B cell (primary cell): ENCODE measurements at regions not wholly inside any gene's neighbourhood (a gene's known extent, or its start where the extent isn't known, plus 50 kb on each side); places are given as distances from the start of the nearest gene placed in this dataset.

Experiments used
- ATAC-seq: fragments of 200-7000 bp; cut with Tn5 transposase; one replicate; pipeline ENCODE4 v1.10.0; 2021; ENCODE audit warnings: low read depth, mild to moderate bottlenecking, moderate number of reproducible peaks, moderate library complexity
- CTCF ChIA-PET: fragments of 350-600 bp; sonication (Branson Sonifier 250); formaldehyde crosslinking; loops from one replicate; lab custom pipeline; 2021; ENCODE audit warnings: antibody characterized with exemption, inconsistent platforms; lab: Charles Lee
- POLR2A ChIA-PET: fragments of 350-600 bp; sonication (Branson Sonifier 250); formaldehyde crosslinking; loops from one replicate; lab custom pipeline; 2021; ENCODE audit warnings: antibody characterized with exemption; lab: Charles Lee
- DNase-seq: peaks from one replicate; pipeline ENCODE4 v3.0.0; 2013
- H2AFZ ChIP-seq: 2 replicates; pipeline ENCODE4 v1.6.1; 2012; ENCODE audit warnings: mild to moderate bottlenecking, low read depth, low read length; ENCODE audit not compliant: insufficient read depth, poor library complexity, severe bottlenecking
- H3K27ac ChIP-seq, 2 donors: 1 replicate in 1 of 2; 2 replicates in 1 of 2; pipeline ENCODE4 v1.5.1; 2012 to 2013; ENCODE audit warnings: low read length in 2 of 2, mild to moderate bottlenecking in 2 of 2, moderate library complexity in 1 of 2
- H3K27me3 ChIP-seq, 4 experiments: fragments of 200-600 bp in 1 of 4; sonication (generic) in 1 of 4; replicated peaks in 1 of 4; 1 replicate in 2 of 4; 2 replicates in 2 of 4; pipeline versions ENCODE4 v1.6.1 to v1.7.0; 2013 to 2016; ENCODE audit warnings: low read length in 3 of 4, mild to moderate bottlenecking in 2 of 4, mixed read lengths in 1 of 4, moderate library complexity in 1 of 4; ENCODE audit not compliant: insufficient read depth in 4 of 4, control insufficient read depth in 3 of 4; ENCODE audit errors: control extremely low read depth in 1 of 4
- H3K36me3 ChIP-seq, 2 experiments: replicated peaks in 1 of 2; 1 replicate in 1 of 2; 2 replicates in 1 of 2; pipeline versions ENCODE4 v1.6.1 to v1.7.1; 2013; ENCODE audit warnings: low read length in 1 of 2; ENCODE audit not compliant: insufficient read depth in 2 of 2, control insufficient read depth in 1 of 2; ENCODE audit errors: control extremely low read depth in 1 of 2, extremely low read depth in 1 of 2
- H3K4me1 ChIP-seq, 2 donors: fragments of 200-600 bp in 1 of 2; sonication (generic) in 1 of 2; 1 replicate in 1 of 2; 2 replicates in 1 of 2; pipeline versions ENCODE4 v1.5.1 to v1.6.1; 2013 to 2017; ENCODE audit warnings: low read length in 2 of 2; ENCODE audit not compliant: control insufficient read depth in 2 of 2, insufficient read depth in 2 of 2
- H3K4me2 ChIP-seq: replicated peaks from 2 replicates; pipeline ENCODE3; 2012; ENCODE audit warnings: mild to moderate bottlenecking, low read depth, low read length; ENCODE audit not compliant: poor library complexity, severe bottlenecking
- H3K4me3 ChIP-seq, 5 experiments: fragments of 200-600 bp in 1 of 5; sonication (generic) in 1 of 5; 1 replicate in 3 of 5; 2 replicates in 2 of 5; pipeline versions ENCODE4 v1.5.1 to v1.7.0; 2011 to 2016; ENCODE audit warnings: low read length in 4 of 5, mild to moderate bottlenecking in 4 of 5, low read depth in 2 of 5, control low read depth in 1 of 5, moderate library complexity in 1 of 5; ENCODE audit not compliant: insufficient read depth in 1 of 5; ENCODE audit errors: control extremely low read depth in 1 of 5, extremely low read depth in 1 of 5
- H3K79me2 ChIP-seq: fragments of 200-600 bp; sonication (generic); one replicate; pipeline ENCODE4 v1.6.0; 2016; ENCODE audit warnings: low read length; ENCODE audit not compliant: control insufficient read depth, insufficient read depth
- H3K9ac ChIP-seq: fragments of 200-600 bp; sonication (generic); 2 replicates; pipeline ENCODE4 v1.6.1; 2017; ENCODE audit warnings: mild to moderate bottlenecking, low read length, moderate library complexity
- H3K9me3 ChIP-seq, 3 donors: one replicate each; pipeline versions ENCODE4 v1.6.1 to v1.7.1; 2013; ENCODE audit warnings: low read length in 2 of 3; ENCODE audit not compliant: control insufficient read depth in 2 of 3, insufficient read depth in 1 of 3; ENCODE audit errors: control extremely low read depth in 1 of 3
- H4K20me1 ChIP-seq: 2 replicates; pipeline ENCODE4 v1.6.0; 2012; ENCODE audit warnings: mild to moderate bottlenecking, low read length; ENCODE audit not compliant: insufficient read depth, control insufficient read depth, poor library complexity, severe bottlenecking
- H3K27ac Mint-ChIP-seq: one replicate; pipeline ENCODE4 v1.8.0; 2021; ENCODE audit warnings: mixed read lengths
- H3K27me3 Mint-ChIP-seq: one replicate; pipeline ENCODE4 v1.8.0; 2021; ENCODE audit warnings: mixed read lengths
- H3K4me1 Mint-ChIP-seq: one replicate; pipeline ENCODE4 v1.8.0; 2021; ENCODE audit warnings: mixed read lengths
- H3K4me3 Mint-ChIP-seq: one replicate; pipeline ENCODE4 v1.8.0; 2021; ENCODE audit warnings: mixed read lengths
- H3K9me3 Mint-ChIP-seq: one replicate; pipeline ENCODE4 v1.8.0; 2022; ENCODE audit warnings: mixed read lengths; ENCODE audit not compliant: insufficient read depth
- EZH2 ChIP-seq: IDR thresholded peaks from 2 replicates; pipeline ENCODE4 v1.6.1; 2012; ENCODE audit warnings: borderline replicate concordance, low read depth, mild to moderate bottlenecking, moderate library complexity, low read length; ENCODE audit not compliant: insufficient read depth, poor library complexity, severe bottlenecking
- WGBS: methylation state at CpG from one replicate; pipeline ENCODE4 v1.1.5; 2013; ENCODE audit warnings: missing lambda C conversion rate; ENCODE audit not compliant: insufficient coverage; 5-methylcytosine and 5-hydroxymethylcytosine counted together
- intact Hi-C: fragments of 100-400 bp; cut with micrococcal nuclease; formaldehyde crosslinking; loops from one replicate; pipeline ENCODE4 v1.10.0; 2022
- TF ChIP-seq, protein P1 (sequence below): fragments of 200-600 bp; IDR thresholded peaks from one replicate; pipeline ENCODE4 v1.8.0; 2022; ENCODE audit warnings: antibody characterized with exemption, mild to moderate bottlenecking

DNA sequence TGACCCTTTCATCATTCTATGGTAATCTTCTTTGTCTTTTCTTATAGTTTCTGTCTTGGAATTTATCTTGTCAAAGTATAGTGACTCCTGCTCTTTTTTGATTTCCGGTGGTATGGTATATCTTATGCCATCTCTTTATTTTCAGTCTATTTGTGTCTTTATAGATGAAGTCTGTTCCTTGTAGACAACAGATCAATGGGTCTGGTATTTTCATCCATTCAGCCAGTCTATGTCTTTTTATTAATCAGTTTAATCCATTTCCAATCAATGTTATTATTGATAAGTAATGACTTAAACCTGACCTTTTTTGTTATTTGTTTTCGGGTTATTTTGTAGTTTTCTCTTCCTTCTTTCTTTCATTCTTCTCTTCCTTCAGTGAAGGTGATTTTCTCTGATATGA is 495.9 kb upstream of the PCDH9 start:
- WGBS: no CpG with 5 or more reads among the region's 2 CpGs
- DNase-seq (no peak), ATAC-seq (no peak)
- ChIA-PET POLR2A (no interaction called here), CTCF (no interaction called here)
- intact Hi-C loops: no loop called here
- TF ChIP-seq, protein P1, sequence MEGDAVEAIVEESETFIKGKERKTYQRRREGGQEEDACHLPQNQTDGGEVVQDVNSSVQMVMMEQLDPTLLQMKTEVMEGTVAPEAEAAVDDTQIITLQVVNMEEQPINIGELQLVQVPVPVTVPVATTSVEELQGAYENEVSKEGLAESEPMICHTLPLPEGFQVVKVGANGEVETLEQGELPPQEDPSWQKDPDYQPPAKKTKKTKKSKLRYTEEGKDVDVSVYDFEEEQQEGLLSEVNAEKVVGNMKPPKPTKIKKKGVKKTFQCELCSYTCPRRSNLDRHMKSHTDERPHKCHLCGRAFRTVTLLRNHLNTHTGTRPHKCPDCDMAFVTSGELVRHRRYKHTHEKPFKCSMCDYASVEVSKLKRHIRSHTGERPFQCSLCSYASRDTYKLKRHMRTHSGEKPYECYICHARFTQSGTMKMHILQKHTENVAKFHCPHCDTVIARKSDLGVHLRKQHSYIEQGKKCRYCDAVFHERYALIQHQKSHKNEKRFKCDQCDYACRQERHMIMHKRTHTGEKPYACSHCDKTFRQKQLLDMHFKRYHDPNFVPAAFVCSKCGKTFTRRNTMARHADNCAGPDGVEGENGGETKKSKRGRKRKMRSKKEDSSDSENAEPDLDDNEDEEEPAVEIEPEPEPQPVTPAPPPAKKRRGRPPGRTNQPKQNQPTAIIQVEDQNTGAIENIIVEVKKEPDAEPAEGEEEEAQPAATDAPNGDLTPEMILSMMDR: no peak
- no peak for TF ChIP-seq EZH2
- Histone ChIP-seq H3K27me3 (no peaks in the 10 kb centered on the region), H3K4me2 (no peak overlapping the region), H3K4me3 (no peak overlapping the region), H3K9me3 (peaks cover 0 to 6% (median 1%) of the 10 kb centered on the region in 3 donors), H3K9ac (no peak overlapping the region), H3K4me1 (no peaks in the 10 kb centered on the region), H3K36me3 (no peaks in the 10 kb centered on the region), H3K27ac (no peak overlapping the region), H3K79me2 (no peaks in the 10 kb centered on the region), H4K20me1 (no peaks in the 10 kb centered on the region), H2AFZ (no peak overlapping the region)
- no peaks in the 10 kb centered on the region for H3K27me3 Mint-ChIP-seq
- no peak overlapping the region for H3K4me3 Mint-ChIP-seq
- no peak overlapping the region for H3K27ac Mint-ChIP-seq
- H3K9me3 Mint-ChIP-seq: peaks cover 5% of the 10 kb centered on the region
- no peaks in the 10 kb centered on the region for H3K4me1 Mint-ChIP-seq

DNA sequence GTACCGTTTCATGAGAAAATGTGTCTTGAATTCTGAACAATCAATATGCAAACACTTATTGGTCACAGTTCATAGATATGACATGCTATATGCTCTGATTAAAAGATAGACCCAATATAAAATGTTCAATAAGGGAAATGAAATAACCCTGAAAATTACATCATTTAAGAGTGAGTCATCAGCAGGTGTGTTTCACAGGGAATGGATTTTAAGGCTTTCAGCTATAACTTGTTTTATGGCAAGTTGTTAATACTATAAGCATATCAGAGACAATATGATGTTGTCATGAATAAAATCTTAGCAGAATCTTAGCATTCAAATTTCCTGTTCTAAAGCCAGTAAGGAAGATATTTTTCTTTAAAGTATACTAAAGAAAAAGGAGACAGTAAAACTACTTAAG is 483.4 kb upstream of the PCDH9 start:
- H3K4me3 ChIP-seq: no peak overlapping the region
- no peaks in the 10 kb centered on the region for H3K36me3 ChIP-seq
- no peaks in the 10 kb centered on the region for H3K27me3 ChIP-seq
- no peak overlapping the region for H3K27ac Mint-ChIP-seq
- no peaks in the 10 kb centered on the region for H3K4me1 ChIP-seq
- POLR2A ChIA-PET: no interaction called here
- no CpG with 5 or more reads among the region's 1 CpG for WGBS
- H2AFZ ChIP-seq: no peak overlapping the region
- H3K4me2 ChIP-seq: no peak overlapping the region
- peaks cover 3% of the 10 kb centered on the region for H3K9me3 Mint-ChIP-seq
- no peaks in the 10 kb centered on the region for H3K27me3 Mint-ChIP-seq
- no peaks in the 10 kb centered on the region for H3K79me2 ChIP-seq
- no peak overlapping the region for H3K9ac ChIP-seq
- H3K4me3 Mint-ChIP-seq: no peak overlapping the region
- H3K27ac ChIP-seq: no peak overlapping the region
- CTCF ChIA-PET: no interaction called here
- no peaks in the 10 kb centered on the region for H4K20me1 ChIP-seq
- no peak for ATAC-seq
- TF ChIP-seq, protein P1: no peak
- no peak for TF ChIP-seq EZH2
- no peak for DNase-seq
- intact Hi-C loops: no loop called here
- peaks cover 0 to 2% (median 0%) of the 10 kb centered on the region in 3 donors for H3K9me3 ChIP-seq
- no peaks in the 10 kb centered on the region for H3K4me1 Mint-ChIP-seq
